GM19397 (cell line): ENCODE measurements at regions not wholly inside any gene's neighbourhood (a gene's known extent, or its start where the extent isn't known, plus 50 kb on each side); places are given as distances from the start of the nearest gene placed in this dataset.

Experiments
- ATAC-seq: cut with Tn5 transposase; IDR thresholded peaks from one replicate; pipeline ENCODE4 v1.9.1; 2021; ENCODE audit warnings: mild to moderate bottlenecking, moderate library complexity; ENCODE audit not compliant: unreplicated experiment

DNA sequence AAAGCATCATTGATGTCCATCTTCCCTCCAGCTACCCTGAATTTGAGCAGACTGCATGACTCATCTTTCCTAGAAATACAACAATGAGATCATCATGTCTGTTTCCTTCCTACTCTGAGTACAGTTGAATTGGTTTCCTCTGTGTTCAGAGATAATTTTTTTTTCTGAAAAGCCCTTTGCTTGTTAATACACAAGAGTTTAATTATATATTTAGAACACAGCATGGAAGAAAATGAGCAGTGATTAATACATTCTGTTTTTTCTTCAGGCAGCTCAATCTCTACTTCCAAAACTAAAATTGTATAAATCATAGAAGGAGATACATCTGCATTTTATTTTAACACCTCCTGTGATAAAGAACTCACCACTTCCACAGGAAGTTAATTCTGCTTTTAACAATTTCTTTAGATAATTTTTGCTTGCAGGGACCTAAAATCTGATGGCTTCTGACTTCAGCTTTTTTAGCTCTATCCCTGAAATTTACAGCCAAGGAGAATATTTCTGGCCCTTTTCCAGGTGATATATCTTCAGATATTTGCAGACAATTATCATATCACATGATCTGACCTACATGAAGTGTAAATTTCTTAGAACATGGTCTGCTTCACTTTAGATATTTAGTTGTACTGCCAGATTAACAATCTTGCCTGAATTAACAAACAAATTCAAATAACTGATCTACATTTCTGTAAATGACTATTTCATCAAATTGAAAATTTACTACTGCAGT, 249.0 kb downstream of the TRIB2 start:
- no peak for ATAC-seq

DNA sequence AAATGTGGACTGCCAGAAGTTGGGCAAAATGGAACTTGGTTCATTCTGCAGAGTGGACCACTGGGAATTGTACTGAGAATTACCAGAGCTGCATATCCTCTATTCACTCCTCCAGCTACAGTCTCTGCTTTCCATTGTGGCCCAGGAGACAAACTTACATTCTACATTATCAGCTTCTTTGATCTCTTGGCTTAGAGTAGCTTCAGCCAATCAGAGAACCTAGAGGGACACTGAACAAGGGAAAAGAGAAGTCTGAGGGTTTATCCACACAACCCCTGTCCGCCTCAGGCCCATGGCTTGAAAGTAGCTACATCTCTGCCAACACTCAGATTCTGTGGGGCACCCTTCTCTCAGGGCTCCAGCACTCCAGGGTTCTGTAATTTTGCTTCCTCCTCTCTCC, 251.1 kb downstream of the TRIB2 start:
- no peak for ATAC-seq

DNA sequence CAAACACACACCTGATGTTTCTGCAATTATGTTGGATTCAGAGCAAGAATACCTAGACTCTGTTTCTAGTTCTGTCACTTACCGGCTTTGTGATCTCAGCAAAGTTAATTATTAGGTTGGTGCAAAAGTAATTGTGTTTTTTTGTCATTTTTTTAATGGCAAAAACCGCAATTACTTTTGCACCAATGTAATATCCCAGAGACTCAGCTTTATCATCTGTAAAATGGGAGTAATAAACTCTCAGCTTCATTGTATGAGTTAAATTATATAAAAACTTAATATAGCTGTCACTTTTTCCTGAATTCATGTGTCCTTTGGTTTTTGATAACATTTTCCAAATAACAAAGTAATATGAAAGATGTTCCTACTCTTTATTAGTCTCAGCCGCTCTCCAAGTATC, 251.7 kb downstream of the TRIB2 start:
- no peak for ATAC-seq

DNA sequence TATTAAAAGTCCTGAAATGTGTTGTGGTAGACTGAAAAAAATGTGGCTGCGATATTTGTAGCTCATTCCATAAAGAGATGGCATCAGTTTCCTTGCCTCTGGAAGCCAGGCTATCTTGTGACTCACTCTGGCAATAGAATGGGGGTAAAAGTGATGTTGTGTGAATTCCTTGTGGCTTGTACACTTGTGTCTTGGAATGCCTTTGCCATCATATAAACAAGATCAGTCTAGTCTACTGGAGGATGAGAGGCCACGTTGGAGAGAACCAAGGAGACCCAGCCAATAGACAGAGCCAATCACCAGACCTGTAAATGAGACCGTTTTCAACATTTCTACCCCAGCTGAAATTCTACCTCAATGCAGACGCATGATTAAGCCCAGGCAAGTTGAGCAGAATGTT, 254.1 kb downstream of the TRIB2 start:
- ATAC-seq = no peak

DNA sequence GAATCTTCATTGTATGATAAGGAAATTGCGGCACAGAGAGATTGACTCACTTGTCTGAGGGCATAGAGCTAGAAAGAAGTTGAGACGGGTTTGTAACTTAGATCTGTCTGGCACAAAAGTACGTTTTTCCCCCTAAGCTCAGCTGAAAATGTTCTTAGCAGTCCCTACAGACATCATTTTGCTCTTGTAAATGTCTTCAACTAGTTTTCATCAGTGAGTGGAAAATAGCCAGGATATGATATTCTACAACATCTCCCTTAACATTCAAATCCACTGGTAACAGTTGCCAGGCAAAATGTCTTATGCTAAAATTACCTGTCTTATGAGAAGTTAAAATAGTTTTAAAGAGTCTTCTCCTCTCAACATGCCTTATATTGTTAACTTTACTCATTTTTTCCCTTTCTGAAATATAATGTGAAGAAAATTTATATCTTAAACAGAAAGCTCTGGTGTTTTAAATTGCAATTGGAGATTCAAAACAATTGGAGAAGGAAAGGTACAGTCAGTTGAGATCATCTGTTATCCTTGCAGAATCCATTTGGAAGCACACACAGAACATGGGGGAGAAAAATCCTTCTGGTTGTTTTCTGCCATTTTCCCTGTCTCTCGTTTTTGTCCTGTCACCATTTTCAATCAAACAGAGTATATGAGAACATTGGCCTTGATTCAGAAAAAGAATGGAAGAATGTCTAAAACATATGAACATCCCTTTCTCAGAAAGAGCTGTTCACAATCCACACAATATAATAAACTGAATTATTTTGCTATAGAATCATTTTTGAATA, 255.0 kb downstream of the TRIB2 start:
- ATAC-seq = no peak

DNA sequence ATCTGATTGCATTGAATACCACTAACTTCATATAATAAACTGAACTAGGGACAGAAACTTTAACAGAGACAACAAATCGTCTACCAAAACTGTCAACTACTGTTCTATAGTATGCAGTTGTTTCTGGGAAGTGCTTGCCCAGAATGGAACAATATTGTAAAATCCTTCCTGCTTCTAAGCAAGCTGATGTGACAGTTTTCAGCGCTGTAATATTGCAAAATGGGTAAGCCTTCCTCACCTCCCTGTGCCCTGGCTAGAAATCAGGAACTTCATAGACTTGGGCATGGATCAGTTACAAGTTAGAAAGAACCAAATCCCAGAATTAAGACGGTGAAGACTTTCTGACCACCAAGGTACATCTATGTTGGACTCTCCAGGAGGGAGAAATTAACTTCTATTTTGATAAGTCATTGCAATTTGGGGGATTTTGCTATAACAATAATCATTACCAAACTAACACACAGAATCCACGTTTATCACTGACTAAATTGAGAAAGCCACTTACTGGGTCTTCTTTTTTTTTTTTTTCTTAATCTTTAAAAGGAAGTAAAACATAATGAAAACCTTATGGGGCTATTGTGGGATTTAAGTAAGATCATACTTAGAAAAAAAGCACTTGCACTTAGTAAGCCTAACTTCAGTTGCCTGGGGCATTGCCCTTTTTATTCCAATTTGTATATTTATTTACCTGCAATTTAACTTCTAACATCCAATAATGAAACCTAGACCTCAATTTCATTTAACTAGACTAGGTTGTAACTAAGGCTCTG, 261.5 kb downstream of the TRIB2 start:
- ATAC-seq = no peak

DNA sequence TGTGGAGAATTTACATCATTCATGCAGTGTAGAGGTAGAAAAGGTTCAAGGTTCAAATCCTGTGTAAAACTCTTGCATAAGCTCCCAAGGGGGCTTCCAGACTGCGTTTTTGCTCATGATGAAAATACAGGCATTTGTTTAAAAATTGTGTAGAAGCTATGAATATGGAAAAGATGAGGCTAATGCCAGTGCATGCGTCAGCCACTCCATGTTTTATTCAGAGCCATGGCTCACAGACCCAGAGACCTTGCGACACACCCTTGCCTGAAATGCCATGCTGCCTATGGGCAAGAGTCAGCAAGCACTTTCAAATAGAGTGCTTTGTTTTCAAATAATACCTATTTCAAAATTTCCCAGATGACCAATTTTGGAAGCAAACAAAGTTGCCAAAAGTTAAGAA, 262.3 kb downstream of the TRIB2 start:
- no peak for ATAC-seq

DNA sequence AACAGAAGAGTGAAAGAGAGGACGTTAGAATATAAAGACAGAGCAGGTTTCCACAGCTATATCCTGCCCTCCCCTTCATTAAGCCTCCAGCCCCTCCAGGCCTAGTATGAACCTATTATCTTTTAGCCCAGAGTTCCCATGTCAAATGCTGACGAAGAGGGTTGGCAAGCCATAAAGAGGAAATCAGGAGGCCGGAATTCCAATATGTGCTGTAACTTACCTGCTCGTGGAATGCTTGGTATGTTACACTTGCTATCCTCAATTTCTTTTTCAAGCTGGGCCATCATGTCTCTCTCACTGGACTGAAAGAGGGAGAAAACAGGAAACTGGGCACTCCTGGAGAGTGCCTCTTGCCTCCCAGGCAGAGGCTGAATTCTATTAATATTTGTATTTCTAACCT, 264.1 kb downstream of the TRIB2 start:
- ATAC-seq = no peak

DNA sequence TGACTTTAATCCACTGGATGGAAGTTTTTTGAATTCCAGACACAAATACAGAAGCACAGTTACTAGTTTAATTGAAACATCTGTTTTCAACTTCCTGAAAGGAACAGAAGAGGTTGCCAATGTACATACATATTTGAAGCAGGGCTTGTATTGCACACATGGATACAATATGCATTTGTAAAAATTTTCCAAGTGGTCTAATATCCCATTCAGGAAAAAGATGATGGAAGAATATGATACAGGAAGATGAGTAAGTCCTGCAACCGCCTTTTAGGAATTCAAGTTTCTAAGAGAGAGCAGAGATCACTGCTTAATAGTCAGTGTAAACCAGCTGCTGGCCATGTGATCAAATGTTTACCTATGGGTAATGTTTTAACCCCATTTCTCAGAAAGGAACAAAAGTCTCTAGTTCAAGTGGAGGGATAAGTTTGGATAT, 265.4 kb downstream of the TRIB2 start:
- ATAC-seq = no peak

DNA sequence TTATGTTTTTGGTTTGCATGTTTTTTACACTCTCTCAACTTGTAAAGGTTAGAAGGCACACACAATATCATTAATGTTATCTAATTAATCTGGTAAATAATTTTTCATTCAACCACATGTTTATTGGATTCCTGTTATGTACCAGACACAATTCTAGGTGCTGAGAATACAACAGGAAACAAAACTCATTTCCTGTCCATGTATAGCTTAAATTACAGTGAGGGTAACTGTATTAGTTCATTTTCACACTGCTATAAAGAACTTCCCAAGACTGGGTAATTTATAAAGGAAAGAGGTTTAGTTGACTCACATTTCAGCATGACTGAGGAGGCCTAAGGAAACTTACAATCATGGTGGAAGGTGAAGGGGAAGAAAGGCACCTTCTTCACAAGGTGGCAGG, 270.5 kb downstream of the TRIB2 start:
- no peak for ATAC-seq

DNA sequence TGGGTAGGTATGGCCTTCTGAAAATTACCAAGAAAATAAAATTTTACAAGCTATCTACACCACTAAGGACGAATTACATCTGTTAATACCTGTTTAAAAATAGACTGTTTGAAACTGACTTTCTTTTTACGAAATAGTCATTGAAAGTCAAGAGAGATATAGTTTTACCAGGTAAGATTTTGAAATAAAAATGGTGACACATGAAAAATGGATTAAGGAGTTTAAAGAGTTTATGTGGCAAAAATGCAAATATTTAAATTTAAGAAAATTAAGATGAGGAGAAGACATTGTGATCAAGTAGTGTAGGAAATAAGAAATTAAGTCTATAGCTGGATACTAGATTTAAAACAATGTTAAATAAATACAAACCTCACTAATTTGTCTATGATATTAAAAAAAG, 271.5 kb downstream of the TRIB2 start:
- no peak for ATAC-seq

DNA sequence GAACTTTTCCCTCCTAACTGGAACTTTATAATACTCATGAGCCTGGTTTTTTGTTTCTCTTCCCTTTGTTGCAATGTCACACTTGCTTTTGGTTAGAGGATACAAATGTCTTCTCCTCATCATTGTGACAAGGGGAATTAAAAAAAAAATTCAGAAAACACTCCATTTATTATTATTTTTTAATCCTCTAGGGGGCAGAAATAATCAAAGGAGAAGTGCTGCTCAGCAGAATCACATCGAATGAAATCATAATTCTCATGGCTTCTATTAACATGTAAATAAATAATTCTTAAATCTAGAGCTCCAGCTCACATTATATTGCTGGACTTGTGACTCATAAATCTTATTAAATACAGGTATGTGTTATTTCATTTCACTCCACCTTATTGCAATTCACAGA, 273.8 kb downstream of the TRIB2 start:
- ATAC-seq = no peak

DNA sequence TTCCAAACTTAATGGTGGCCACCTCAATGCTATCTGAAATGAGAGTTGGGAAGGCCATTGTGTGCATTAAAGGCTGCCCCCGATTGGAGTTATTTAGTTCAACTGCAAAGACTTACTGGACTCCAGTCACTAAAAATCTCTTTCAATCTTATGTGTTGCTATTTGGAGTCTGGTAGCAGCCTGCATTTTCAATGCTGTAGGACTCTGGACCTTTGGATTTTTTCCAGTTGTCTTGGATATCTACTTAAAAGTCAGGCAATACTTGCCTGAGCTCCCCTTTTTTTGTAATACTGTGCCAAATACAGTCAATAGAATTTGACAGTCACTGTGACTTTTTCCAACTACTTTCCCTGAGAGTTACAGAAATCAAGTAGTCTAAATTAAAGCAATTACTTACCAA, 281.9 kb downstream of the TRIB2 start:
- ATAC-seq = no peak

DNA sequence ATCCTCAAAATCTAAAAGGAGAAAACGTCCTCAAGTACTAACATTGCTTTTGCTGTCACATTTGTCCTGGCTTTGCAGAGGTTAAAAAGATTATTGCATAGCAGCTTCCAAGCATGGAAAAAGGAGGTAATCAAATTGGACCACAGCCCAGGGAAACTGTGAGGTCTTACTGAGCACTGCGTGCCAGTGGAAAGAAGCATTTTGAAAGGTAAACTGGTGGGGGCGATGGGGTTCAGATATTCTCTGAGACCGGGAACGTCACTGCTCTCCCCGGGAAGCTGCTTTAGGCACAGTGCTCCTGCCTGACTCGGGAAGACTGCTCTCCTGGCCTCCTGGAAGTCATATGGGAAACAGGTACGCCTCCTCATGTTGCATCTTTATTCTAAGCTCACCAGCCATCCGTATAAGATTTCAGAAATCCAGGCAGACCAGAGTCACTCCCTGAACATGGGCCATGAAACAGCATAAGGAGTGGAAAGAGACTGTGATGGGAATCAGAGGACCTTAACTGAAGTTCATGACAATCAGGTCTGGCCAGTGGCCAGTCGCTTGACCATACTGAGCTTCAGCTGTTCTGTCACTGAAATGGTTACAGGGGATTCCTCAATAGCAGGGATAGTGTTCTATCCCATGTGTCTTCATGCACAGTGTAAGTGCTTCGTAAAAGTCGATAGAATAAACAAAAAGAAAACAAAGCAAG, 284.1 kb downstream of the TRIB2 start:
- ATAC-seq = no peak

DNA sequence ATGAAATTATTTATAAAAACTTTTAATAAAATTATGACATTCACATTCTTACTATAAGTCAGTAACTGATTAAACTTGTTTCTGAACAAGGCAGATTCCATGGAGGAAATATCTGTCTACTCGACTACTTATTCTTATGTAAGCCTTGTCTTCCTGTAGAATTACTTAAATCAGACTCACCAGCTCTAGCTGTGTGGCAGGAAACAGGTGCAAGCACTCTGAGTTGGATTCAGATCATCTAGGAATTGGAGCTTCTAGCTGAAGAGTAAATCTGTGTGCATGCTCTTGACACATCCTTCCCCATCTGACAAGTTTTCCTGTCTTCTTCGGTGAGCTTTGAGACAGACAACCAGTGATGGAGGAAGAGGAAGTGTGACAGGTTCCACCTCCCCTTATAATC, 284.7 kb downstream of the TRIB2 start:
- ATAC-seq = no peak

DNA sequence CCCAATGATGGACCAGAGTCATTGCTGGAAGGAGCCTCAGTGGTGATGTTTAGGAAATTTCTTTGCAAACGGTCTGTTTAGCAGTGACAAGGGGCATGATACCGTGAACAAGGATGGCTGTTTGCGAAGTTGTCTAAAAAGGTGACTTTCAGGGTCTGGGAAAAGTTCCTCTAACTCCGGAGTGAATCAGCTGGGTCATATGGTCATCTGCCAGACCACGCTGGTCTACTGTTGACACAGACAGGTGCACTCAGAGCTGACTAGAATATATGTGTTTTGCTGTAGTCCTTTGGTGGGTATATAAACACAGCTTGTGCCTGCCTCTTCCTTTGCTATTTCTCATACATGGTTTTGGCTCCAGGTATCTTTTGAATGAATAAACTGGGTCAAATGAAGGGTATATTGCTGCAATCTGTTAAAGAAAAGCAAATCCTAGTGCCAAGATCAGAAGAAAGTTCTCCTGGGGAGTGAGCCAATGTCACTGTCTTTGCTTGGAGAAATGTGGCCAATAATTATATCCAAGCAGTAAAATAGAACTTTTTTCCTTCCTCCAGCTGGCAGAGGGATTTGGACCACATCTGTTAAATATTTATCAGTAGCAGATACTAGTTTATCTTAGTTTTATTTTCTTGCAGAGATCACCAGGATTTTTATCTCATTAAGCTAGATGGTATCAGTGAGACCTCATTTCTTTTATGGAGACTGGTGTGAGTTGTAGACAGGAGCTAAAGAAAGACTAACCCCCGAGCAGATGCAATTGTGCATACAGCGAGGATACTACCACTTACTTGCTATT, 286.0 kb downstream of the TRIB2 start:
- ATAC-seq = no peak

DNA sequence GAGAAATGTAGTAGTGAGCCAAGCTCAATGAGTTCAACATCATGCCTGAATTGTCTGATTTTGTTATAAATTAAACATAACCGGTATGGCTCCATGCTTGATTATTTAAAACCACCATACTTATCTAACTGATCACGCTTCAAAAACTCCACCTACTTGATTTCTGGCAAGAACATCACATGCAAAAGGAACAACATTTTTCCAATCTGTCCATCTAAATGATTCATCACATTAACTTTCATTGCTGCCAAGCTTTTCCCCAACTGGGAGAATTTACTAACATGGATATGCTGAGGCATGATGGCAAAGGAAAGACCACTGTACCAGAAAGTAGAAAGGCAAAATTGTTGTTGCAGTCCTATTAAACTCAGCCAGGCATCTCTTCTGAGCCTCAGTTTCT, 286.8 kb downstream of the TRIB2 start:
- ATAC-seq = no peak

DNA sequence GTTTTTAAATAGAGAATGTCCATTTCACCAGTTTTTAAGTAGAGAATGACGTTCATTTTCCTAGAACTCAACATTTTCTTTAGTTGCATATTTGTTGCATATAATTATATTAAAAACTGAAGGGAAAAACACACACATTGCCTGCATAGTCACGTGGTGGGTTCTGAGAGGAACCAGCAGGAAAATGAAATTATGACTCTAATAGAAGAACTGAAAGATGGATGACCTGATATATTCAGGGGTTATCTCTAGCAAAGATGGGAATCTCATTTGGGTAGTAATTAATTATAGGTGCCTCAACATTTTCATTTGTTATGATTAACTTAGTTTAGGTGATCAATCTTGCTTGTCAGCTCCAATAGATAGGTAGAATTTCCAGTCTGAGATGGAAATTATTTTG, 288.3 kb downstream of the TRIB2 start:
- no peak for ATAC-seq

DNA sequence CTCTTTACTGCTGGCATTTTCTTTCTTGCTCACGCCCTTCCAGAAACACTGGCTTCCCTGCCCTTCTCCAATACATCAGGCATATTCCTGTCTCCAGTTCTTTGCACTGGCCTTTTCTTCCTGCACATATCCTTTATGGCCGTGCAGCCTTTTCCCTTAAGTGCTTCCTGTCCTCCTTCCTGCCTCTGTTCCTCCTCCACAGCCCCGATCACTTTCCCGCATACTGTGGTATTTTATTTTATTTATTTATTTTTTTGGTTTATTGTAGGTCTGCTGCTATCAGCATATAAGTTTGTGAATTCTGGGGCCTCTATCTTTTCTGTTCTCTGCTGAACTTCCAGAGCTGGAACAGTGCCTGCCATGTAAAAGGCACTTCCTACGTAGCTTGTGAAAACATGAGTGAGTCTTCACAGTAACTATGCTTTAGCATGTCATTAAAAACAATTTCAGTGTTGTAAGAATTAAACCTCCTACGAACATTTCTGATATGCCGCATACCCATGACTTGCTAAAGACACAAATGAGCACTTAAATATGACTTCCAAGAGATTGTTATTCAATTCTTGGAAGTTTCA, 289.1 kb downstream of the TRIB2 start:
- ATAC-seq = no peak

DNA sequence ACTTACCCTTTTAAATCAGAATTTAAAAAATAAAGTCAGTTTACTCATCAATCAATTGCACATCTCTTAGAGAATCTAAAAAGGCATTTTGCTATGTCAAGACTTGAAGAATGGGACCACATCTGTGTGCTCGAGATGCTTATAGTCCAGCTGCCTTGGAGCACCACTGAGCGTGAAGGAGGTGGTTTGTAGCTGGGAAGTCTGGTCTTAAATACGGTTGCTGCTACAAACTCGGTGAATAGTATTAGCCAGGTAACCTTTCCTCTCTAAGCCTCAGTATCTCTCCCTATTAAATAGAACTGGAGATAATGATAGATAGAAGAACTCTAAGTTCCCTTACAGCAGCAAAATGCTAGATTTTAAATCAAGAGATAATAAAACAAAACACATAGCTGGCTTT, 289.7 kb downstream of the TRIB2 start:
- no peak for ATAC-seq
